ENCODE measurements at regions not wholly inside any gene's neighbourhood (a gene's known extent, or its start where the extent isn't known, plus 50 kb on each side); places are given as distances from the start of the nearest gene placed in this dataset.

GRCh38 chr12:77392467-77393088 lies 327.2 kb upstream of the E2F7 start:
- DNase-seq: no peak

GRCh38 chr12:77388445-77389265 lies 323.3 kb upstream of the E2F7 start:
- no peak for DNase-seq

GRCh38 chr12:77387671-77388070 lies 322.3 kb upstream of the E2F7 start:
- DNase-seq: no peak

GRCh38 chr12:77387214-77387613 lies 321.8 kb upstream of the E2F7 start:
- DNase-seq: no peak

GRCh38 chr12:77384941-77385340 lies 319.6 kb upstream of the E2F7 start:
- DNase-seq: no peak

GRCh38 chr12:77382096-77382742 lies 316.9 kb upstream of the E2F7 start:
- DNase-seq: no peak

- no peak for DNase-seq
Observed at GRCh38 chr12:77377622-77378021, 312.3 kb upstream of the E2F7 start.

- no peak for DNase-seq
Observed at GRCh38 chr12:77377116-77377515, 311.7 kb upstream of the E2F7 start.

GRCh38 chr12:77374673-77375072 lies 309.3 kb upstream of the E2F7 start:
- DNase-seq: no peak

GRCh38 chr12:77372494-77372893 lies 307.1 kb upstream of the E2F7 start:
- no peak for DNase-seq

- DNase-seq: no peak
Observed at GRCh38 chr12:77372026-77372425, 306.7 kb upstream of the E2F7 start.

GRCh38 chr12:77368379-77368778 lies 303.0 kb upstream of the E2F7 start:
- DNase-seq: no peak

GRCh38 chr12:77366616-77367015 lies 301.2 kb upstream of the E2F7 start:
- DNase-seq: no peak

GRCh38 chr12:77364400-77364799 lies 299.0 kb upstream of the E2F7 start:
- no peak for DNase-seq

- DNase-seq: no peak
Observed at GRCh38 chr12:77362509-77363210, 297.3 kb upstream of the E2F7 start.

GRCh38 chr12:77357655-77358054 lies 292.3 kb upstream of the E2F7 start:
- no peak for DNase-seq

GRCh38 chr12:77354766-77355362 lies 289.5 kb upstream of the E2F7 start:
- DNase-seq: no peak

- DNase-seq: no peak
Observed at GRCh38 chr12:77352946-77353345, 287.6 kb upstream of the E2F7 start.

GRCh38 chr12:77351860-77352259 lies 286.5 kb upstream of the E2F7 start:
- DNase-seq: no peak

GRCh38 chr12:77349689-77350370 lies 284.5 kb upstream of the E2F7 start:
- DNase-seq: no peak

GRCh38 chr12:77347017-77347416 lies 281.6 kb upstream of the E2F7 start:
- no peak for DNase-seq

- no peak for DNase-seq
Observed at GRCh38 chr12:77345336-77345735, 280.0 kb upstream of the E2F7 start.

Measured in RPMI8226 (cell line).